Pulmonary artery endothelial cell (primary cell): ENCODE measurements at regions not wholly inside any gene's neighbourhood (a gene's known extent, or its start where the extent isn't known, plus 50 kb on each side); places are given as distances from the start of the nearest gene placed in this dataset.
"Not testable (repeated sequence)": the region's sequence is repeated elsewhere in the genome, so short reads cannot be mapped to it uniquely, and the experiment has no call there.

ENCODE experiments used
- DNase-seq: peaks from one replicate; pipeline ENCODE4 v3.0.0-alpha.2; 2011; ENCODE audit warnings: low read depth, low spot score

DNA sequence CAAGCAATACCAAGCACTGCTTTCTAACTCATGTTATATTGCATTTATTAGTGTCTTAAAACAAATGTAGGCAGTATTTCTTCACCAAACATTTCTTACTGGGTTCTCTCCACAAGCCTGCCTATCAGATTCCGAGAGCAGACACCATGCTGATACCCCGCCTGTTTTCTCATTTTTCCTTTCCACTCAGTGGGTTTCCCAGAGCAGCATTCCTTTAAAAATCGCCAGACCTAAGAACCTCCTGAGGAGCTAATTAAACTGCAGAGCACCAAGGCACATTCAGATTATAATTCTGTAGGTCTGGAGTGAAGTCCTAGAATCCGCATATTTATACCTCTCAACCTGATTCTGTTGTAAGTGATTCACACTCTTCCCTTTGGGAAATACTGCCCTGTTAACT is 405.6 kb downstream of the TNS1 start:
- no peak for DNase-seq

DNA sequence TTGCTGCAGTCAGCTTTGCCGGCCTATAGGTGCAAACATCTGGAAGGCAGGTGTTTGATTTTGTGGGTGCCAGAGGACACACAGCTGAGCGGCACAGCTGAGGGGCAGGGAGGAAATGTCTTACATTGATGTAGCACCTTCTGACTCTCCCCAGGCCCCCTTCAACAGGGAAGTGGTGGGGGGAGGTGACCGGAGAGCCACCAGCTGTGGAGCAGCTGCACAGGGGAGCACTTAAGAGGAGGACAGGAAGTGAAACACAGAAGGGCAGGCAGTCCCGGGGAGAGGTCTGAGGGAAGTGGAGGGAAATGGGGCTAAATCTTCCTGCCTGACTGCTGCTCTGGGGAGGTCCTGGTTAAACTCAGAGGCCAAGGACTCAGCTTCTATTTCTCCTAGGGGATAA is 409.1 kb downstream of the TNS1 start:
- DNase-seq: no peak

DNA sequence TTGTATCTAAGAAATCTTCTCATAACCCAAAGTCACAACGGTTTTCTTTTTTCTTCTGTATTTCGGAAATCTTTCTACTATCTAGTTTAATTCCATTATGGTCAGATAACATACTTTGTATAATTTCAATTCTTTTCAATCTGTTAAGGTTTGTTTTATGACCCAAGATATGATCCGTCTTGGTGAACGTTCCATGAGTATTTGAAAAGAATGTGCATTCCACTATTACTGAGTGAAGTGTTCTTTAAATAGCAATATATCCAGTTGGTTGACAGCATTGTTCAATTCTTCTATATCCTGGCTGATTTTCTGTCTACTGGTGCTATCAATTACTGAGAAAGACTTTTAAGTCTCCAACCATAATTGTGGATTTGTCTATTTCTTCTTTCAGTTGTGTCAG is 414.5 kb downstream of the TNS1 start:
- DNase-seq: no peak

DNA sequence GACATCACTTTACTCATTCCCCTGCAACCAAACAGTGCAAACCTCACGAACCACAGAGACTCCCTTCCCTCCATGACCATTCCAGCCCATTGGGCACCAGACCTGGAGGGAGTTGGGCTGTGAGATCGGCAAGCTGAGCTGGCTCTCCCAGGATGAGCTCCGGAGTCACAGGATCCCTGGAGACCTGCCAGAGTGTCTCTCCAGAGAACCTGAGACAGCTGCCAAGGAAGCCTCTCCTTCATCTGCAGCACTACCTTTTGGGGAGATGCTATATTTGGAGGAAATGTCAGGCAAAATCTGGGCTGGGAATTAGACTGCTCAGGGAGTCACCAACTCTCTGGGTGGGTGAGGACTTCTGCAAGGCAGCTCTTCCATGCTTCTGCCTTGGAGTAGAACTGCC is 417.4 kb downstream of the TNS1 start:
- DNase-seq: no peak

DNA sequence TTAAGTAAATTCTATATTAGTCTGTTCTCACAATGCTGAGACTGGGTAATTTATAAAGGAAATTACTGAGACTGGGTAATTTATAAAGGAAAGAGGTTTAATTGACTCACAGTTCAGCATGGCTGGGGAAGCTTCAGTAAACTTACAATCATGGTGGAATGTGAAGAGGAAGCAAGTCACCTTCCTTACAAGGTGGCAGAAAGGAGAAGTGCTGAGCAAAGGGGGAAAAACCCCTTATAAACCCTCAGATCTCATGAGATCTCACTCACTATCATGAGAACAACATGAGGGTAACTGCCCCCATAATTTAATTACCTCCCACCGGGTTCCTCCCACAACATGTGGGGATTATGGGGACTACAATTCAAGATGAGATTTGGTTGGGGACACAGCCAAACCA is 422.4 kb downstream of the TNS1 start:
- not testable (repeated sequence) for DNase-seq

DNA sequence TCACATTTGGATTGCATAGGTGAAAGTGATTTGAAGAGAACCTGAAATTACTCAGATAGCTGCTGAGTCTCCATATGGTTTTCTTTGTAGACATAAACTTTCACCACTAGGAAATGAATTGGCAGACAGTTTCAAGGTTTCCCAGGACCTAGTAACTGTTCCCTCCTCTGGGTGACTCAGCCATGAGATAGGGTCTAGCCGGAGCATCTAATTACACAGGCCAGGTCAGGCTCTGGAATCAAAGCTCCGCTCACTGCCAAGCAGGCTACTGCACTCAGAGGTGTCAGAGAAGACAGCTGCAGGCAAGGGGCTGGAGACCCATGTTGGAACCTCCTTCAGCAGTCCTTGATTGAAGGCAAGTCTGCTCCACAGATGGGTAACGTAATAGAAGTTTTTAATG is 429.2 kb downstream of the TNS1 start:
- no peak for DNase-seq

DNA sequence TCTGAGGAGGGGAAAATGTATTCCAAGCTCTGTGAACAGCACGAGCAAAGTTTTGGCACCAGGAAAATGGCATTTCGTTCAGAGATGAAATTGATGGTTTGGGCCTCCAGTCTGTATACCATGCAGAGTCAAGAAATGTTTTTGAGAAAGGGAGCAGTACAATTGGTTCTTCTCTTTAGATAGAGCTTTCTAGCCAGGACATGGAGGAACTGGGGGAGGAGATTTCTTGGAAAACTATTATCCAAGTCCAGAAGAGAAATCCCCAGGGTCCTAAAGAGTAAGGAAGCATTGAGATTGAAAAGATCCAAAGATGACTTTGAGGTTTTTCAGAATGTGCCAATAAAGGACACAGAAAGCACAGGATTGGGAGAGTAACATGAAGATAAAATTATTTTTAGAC is 432.4 kb downstream of the TNS1 start:
- DNase-seq: no peak

DNA sequence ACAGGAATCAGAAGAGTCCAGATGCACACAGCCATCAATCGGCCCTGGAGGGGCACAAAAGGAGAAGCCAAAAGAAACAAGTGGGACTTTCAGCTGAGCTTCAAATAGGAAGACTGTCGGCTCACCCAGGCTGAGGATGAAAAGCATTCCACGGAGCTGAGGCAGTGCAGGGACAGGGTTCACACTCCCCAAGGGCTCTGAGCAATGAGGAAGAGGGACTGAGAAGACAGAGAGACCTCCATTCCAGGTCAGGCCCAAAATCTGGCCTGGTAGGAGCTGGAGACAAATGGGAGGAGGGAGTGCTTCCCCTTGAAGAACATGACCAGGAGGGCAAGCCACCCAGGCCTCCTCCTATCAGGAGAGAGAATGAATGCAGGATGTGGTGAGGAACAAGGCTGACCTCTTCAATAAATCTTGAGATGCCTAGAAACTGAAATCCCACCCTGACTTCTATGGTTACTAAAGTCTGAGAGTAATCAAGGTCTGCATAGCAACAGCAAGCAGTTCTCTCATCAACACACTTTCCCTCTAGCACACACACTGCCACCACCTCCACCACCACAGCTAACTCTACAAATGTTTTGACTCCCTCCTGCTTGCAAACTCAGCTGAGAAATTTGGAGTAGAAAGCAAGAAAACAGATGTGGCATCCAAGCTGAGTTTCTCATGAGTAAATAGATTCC is 434.4 kb downstream of the TNS1 start:
- no peak for DNase-seq

DNA sequence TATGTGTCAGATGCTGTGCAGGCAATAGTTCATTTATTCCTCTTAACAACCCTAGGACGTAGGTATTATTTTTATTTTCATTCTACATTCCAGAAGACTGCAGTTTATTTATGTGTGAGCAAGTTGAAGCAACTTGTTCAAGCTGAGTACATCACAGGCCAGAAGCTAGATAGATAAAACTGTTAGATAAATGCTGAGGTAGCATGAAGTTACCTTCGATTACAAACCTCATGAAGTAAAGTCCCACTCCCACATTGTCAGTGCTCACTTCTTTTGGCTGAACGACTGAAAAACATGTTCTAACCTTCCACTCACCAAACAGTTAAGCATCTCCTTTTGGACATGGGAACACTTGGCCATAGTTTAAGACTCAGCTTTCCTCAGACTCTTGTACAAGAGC is 439.2 kb downstream of the TNS1 start:
- no peak for DNase-seq

DNA sequence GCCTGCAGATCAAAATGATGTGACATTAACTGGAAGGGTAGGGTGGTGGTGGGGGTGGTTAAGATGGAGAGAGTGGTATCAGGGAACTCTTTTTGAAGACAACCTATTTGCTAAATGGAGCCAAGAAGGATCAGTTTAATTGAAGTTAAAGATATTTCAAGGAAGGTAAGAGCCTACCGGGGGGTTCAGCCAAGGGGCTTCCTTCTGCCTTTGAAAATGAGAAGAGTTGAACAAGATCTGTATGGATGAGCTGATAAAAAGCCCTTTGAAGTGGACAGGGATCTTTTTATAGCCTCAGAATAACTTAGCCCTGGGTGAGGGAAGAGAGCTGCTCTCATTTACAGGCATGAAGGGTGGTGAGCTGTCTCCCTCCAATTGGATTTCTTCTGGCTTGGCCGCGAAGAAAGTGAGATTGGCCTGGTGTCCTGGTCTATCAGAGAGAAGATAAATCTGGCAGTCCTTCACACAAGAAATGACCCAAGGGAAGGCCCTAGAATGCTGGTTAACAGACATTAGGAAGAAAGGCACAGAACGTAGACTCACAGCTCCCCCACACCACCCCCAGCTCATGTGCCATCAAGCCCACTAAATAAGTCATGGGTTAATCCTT is 439.8 kb downstream of the TNS1 start:
- no peak for DNase-seq

DNA sequence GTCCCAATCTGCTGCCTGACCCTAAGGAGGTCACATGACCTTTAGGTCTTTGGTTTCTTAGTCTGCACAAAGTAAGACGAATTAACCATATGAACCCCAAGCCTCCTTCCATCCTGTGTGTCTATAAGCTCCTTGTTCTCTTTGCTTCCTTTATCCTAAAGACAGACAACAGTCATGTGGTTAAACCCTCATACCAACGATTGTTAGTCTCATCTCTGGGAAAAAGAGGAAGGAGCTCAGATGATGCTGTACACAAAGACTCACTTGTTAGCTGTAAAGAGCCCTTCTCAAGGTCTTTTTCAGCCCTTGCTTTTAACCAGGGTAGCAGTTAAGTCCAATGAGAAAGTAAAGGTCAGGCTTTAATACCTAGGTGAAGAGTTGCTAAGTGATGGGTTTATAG is 443.7 kb downstream of the TNS1 start:
- DNase-seq: no peak

DNA sequence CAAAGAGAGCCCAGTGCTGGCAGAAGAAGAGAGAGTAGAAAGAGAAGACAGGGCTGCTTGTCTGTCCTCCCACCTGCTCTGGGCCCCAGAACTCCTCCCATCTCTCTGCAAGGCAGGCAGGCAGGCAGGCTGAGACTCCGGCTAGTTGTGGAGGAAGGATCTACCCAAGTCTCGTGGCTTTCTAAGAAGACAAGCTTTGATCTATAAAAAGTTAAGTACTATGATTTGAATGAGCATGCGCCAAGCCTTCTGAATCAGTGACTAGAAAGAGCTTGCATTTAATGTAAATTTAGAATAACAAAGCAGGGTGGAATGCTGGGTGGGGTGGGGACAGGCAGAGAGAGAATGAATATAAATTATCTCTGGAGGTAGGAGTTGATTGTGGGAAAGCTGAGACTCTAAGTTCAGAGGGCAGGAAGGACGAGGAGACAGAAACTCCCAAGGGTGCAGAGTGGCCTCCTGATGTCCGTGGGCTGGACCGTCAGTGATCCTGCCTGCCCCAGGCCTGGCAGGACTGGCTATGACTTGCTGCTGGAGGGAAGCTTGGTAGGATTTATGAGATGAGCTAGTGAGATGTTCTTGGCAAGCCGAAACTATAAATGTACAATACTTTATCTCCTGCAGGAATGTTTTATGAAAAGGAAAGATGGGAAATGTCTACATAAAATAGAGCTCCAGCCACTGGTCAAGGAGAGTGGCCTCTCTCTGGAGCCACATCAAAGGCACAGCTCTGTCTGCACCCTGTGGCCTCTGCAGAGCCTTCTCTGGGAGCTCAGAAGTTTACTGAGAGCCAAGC is 447.5 kb downstream of the TNS1 start:
- no peak for DNase-seq

DNA sequence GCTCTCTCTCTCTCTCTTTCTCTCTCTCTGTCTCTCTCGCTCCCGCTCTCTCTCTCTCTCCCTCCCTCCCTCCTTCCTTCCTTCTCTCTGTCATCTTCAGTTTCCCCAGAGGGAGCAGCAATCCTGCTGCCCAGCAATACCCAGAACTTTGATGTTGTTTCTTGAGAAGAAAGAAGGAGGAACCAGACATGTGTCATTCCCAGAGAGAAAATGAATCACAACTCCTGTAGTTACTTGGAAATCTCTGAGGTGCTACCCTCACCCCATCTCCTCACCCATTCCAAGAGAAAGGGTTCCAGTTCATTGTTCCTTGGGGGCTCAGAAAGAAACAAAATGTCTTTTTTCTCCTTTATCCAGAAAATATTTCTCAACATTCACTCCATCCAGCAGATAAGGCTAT is 449.1 kb downstream of the TNS1 start:
- no peak for DNase-seq

DNA sequence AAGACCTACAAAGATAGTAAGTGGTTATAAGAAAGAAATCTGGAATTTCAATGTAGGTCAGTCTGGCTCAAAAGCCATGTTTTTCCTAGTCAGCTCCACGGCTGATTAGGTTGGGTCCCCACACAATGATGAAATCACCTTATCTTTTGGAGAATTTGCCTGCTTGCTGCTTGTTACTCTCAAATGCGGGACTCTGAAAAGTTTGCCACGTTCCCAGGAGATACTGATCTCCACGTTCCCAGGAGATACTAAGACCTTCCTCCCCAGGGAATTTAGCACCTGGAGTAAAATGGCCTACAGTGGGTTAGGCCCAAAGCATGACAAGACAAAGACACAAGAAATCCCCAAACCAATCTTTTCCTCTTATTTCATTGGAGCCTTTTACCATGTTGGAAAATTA is 449.6 kb downstream of the TNS1 start:
- DNase-seq: no peak

DNA sequence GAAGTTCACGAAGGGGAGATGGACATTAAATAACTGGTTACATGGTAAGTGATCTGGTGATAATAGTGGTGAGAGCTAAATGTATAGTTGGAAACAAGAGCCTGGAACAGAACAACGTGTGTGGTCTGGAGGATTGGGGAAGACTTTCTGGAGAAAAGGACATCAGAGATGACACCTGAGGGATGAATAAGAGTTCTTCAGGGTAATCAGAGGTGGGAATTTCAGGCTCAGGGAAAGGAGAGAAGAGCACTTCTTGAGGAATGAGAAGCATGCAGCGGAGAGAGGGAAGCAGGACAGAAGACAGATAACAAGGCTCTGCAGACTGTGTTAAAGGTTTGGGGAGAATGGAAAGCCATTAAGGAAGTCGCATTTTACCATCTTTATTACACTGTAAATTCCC is 450.7 kb downstream of the TNS1 start:
- DNase-seq: no peak

DNA sequence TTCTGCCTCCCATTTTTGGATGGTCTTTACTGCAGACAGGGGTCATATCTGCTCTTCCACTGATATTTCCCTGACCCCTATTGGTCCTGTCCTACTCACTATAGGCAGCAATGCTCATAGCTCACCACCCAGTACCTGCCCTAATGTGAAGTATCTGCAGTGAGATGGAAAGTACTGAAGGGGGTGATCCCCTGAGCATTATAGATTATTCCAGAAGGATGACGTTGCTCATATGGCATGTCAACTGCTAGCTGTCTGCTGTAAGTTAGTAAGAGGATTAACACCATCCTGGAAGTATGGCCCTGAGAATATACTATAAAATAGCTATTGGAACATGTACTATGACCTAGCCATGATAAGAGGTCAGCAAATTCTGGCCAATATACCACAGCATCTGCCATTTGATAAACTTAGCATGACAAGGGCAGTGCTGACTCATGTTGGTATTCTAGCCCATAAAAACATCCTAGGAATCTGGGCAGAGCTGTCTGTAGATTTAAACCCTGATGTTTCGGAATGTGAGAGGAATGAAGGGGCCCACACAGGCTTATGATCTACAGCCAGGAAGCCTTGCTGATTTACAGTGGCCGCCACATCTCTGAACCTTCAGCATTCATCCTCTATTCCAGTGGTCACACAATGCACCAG is 451.4 kb downstream of the TNS1 start:
- no peak for DNase-seq

DNA sequence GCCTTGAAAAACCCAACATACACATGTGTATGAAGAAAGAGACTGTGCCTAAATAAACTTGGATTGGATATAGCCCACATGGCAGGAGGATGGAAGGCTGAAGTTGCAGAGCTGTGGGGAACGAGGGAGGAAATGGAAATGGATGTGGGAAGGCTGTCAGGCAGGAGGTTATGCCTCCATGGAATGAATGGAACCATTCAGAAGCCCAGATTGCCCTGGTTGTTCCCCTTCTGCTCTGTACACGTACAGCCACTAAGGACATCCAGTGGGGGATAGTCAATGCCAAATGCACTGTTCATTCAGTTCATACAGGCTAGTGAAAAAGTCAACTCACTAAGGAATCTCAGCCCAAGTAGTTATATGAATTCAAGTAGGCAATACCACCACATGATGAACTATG is 463.7 kb downstream of the TNS1 start:
- DNase-seq: no peak

DNA sequence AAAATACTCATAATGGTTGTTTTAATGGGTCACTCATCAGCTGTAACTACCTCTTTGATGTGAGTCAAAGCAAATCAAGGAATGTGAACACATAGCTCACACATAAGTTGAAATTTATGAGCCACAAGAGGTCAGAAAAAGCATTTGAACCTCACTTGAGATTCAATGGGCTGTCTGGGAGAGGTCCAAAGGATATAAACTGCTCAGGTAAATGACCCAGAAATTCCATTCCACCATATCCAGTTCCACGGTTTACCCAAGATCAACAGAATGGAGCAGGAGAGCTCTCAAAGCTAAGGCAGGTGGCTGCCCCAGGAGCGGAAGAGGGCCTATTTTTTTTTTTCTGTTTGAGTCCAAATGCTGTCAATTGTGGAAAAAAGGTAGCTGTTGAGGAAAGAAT is 464.1 kb downstream of the TNS1 start:
- no peak for DNase-seq

DNA sequence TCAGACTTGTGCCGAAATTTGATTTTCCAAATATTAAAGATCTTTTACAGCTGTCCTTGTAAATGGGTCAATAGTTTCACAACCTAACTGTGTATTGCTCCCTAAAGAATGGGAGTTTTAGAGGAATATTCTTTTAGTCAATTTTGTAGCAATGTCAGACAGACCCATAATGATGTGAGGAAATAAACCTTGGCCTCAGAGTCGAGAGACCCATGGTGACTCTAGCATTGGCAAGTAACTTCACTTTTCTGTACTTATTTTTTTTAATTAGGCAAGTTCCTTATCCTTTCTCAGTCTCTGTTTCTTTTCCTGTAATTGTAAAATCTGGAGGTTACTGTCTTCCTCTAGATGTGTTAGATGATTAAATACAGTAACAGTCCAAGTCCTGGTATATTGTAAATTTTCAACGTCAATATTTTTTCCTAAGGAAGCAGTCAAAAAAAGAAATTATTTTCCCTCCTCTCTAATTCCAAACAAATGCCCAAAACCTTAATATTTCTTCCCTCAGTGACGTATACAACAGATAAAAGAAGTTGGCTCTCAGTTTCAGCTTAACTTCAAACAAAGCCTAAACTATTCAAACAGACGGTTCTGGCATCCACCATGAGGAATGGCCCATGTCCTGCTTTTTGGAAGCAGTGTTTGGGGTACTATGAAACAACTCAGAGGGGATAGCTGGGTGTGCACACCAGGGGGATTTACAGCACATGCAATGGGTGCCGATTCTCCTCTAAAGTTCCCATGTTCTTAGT is 466.7 kb downstream of the TNS1 start:
- DNase-seq: no peak

DNA sequence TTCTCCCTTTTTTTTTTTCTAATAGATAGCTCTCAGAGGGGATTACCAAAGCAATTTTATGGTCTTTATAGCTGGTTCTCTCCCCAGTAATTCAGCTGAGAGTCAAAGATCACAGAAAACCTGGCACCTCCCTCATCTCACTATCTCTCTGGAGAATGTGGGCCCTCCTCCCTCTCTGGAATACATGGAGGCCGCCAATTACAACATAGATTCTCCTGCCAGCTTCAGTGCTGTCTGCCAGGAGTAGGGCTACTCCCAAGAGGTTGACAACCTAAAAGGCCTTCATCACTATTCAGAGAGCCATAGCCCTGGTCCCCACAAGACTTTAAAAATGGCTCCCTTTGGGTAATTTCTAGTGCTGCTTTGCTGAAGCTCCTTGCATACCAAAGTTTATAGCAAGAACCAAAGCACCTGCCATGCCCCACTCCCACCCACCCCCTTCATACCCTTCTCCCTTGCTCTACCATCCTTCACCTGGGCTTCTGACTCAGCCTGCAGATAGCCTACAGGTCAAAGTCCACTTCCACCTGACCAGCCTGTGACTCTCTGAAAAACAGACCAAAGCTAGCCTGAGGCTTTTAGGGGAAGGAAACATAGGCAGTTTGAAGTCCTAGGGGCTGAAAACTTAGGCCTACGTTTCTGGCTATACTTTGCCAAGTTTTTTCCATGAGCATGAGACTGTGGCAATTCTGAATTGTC is 472.3 kb downstream of the TNS1 start:
- no peak for DNase-seq

DNA sequence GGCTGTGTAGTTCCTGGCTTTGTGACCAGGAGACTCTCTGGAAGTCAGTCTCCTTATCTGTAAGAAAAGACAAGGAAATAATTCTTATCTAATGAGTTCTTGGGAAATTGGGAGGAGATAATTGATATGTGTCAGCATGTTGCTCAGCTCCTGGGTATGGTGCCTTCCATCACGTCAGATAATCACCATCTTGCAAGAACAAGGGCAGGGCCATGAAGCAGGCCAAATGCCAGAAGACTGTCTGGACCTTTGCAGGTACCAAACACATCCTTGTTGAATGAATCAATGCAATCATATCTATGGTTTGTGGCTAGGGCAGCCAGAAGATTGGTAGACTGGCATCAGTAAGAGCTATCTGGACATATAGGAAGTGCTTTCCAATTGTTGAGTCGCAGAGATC is 473.5 kb downstream of the TNS1 start:
- no peak for DNase-seq
